ENCODE measurements at regions not wholly inside any gene's neighbourhood (a gene's known extent, or its start where the extent isn't known, plus 50 kb on each side); places are given as distances from the start of the nearest gene placed in this dataset.

- TF ChIP-seq CTCF (IDR thresholded peaks at IDR 0.05) (no peak), POLR2A (IDR thresholded peaks at IDR 0.05) (no peak)
Measured at GRCh38 chr11:114827736-114828135, 149.4 kb downstream of the NXPE2 start.

Data from Peyer's patch (tissue), 4 donors.